SU-DHL-6 (cell line): ENCODE measurements at regions not wholly inside any gene's neighbourhood (a gene's known extent, or its start where the extent isn't known, plus 50 kb on each side); places are given as distances from the start of the nearest gene placed in this dataset.

Experiments
- H2AFZ ChIP-seq: fragments of 200-600 bp; sonication (generic); 2 replicates; pipeline ENCODE4 v1.6.1; 2014; ENCODE audit warnings: low read depth, mild to moderate bottlenecking, moderate library complexity, mixed read lengths, antibody characterized with exemption, low read length; ENCODE audit not compliant: severe bottlenecking
- H3F3A ChIP-seq: fragments of 200-600 bp; shearing (Covaris generic); 2 replicates; pipeline ENCODE4 v1.6.0; 2016; ENCODE audit warnings: antibody characterized with exemption, mild to moderate bottlenecking; ENCODE audit not compliant: insufficient read depth
- H3K27ac ChIP-seq: fragments of 200-600 bp; sonication (generic); 2 replicates; pipeline ENCODE4 v1.5.1; 2016; ENCODE audit warnings: low read depth, mild to moderate bottlenecking, low read length, moderate library complexity, mixed read lengths
- H3K27me3 ChIP-seq: fragments of 200-600 bp; sonication (generic), shearing (Covaris generic); 2 replicates; pipeline ENCODE4 v1.6.0; 2014; ENCODE audit warnings: mild to moderate bottlenecking, low read length
- H3K36me3 ChIP-seq: fragments of 200-600 bp; sonication (generic); 2 replicates; pipeline ENCODE4 v1.6.1; 2014; ENCODE audit warnings: mild to moderate bottlenecking, low read length, mixed read lengths
- H3K4me2 ChIP-seq: fragments of 300-600, 200-600 bp; shearing (Covaris generic), sonication (generic); 2 replicates; pipeline ENCODE4 v1.6.0; 2014; ENCODE audit warnings: low read length, low read depth, mild to moderate bottlenecking; ENCODE audit not compliant: poor library complexity, severe bottlenecking
- H3K4me3 ChIP-seq: fragments of 200-600 bp; sonication (generic); 2 replicates; pipeline ENCODE4 v1.5.1; 2014; ENCODE audit warnings: antibody characterized with exemption, low read length, mild to moderate bottlenecking, mixed read lengths; ENCODE audit not compliant: insufficient read depth, poor library complexity, severe bottlenecking
- H3K79me2 ChIP-seq: fragments of 200-600 bp; sonication (generic); 2 replicates; pipeline ENCODE4 v1.6.1; 2014; ENCODE audit warnings: mild to moderate bottlenecking, low read length, moderate library complexity; ENCODE audit not compliant: insufficient read depth
- H3K9ac ChIP-seq: fragments of 200-600 bp; sonication (generic); 2 replicates; pipeline ENCODE4 v1.7.0; 2014; ENCODE audit warnings: mild to moderate bottlenecking, low read length
- H3K9me2 ChIP-seq: fragments of 200-600 bp; sonication (generic); replicated peaks from 2 replicates; pipeline ENCODE4 v1.6.1; 2014; ENCODE audit warnings: low read length; ENCODE audit not compliant: insufficient read depth
- H3K9me3 ChIP-seq: fragments of 200-600 bp; sonication (generic); 2 replicates; pipeline ENCODE4 v1.6.1; 2014; ENCODE audit warnings: low read length, mixed read lengths; ENCODE audit not compliant: insufficient read depth
- H4K20me1 ChIP-seq: fragments of 200-600 bp; sonication (generic); 2 replicates; pipeline ENCODE4 v1.6.1; 2014; ENCODE audit warnings: low read depth, mild to moderate bottlenecking, antibody characterized with exemption, low read length, moderate library complexity, mixed read lengths
- CTCF ChIP-seq: fragments of 200-600 bp; sonication (generic); IDR thresholded peaks from one replicate; pipeline ENCODE4 v1.5.1; 2017; ENCODE audit warnings: antibody characterized with exemption, mild to moderate bottlenecking, low read length, moderate library complexity; ENCODE audit not compliant: insufficient read depth, poor library complexity, severe bottlenecking
- EZH2phosphoT487 ChIP-seq: fragments of 200-600 bp; sonication (generic), shearing (Covaris generic); conservative IDR thresholded peaks from 2 replicates; pipeline ENCODE4 v1.6.1; 2018; ENCODE audit warnings: mild to moderate bottlenecking, antibody characterized with exemption, low read length, moderate library complexity, mixed read lengths

GRCh38 chr13:99834246-99834645 is 137.3 kb downstream of the ZIC5 start:
- Histone ChIP-seq H3K9me3 (no peaks in the 10 kb centered on the region), H3K9ac (no peak overlapping the region), H3K36me3 (no peaks in the 10 kb centered on the region), H3K27me3 (no peaks in the 10 kb centered on the region; the same call in 1 of the 2 replicates), H4K20me1 (no peaks in the 10 kb centered on the region), H3K79me2 (no peaks in the 10 kb centered on the region), H3K27ac (no peak overlapping the region), H3K4me2 (no peak overlapping the region), H3K9me2 (no peaks in the 10 kb centered on the region), H3K4me3 (no peak overlapping the region), H3F3A (no peaks in the 10 kb centered on the region), H2AFZ (no peak overlapping the region)
- TF ChIP-seq EZH2phosphoT487, result no peak
- TF ChIP-seq CTCF, result no peak

- TF ChIP-seq EZH2phosphoT487 (no peak), CTCF (no peak)
- H3K4me2 ChIP-seq, result no peak overlapping the region
- no peaks in the 10 kb centered on the region for H3F3A ChIP-seq
These were observed 139.2 kb downstream of the ZIC5 start for GRCh38 chr13:99832347-99832746.

GRCh38 chr13:99830931-99831330 is 140.6 kb downstream of the ZIC5 start:
- H3K4me3 ChIP-seq, result no peak overlapping the region
- no peak overlapping the region for H3K9ac ChIP-seq
- TF ChIP-seq EZH2phosphoT487 (no peak), CTCF (no peak)
- no peaks in the 10 kb centered on the region for H3K9me2 ChIP-seq
- H3K36me3 ChIP-seq, result no peaks in the 10 kb centered on the region
- no peaks in the 10 kb centered on the region for H4K20me1 ChIP-seq
- no peaks in the 10 kb centered on the region for H3K79me2 ChIP-seq
- no peaks in the 10 kb centered on the region for H3F3A ChIP-seq
- no peaks in the 10 kb centered on the region for H3K9me3 ChIP-seq
- no peak overlapping the region for H3K27ac ChIP-seq
- no peak overlapping the region for H3K4me2 ChIP-seq
- H2AFZ ChIP-seq, result no peak overlapping the region
- H3K27me3 ChIP-seq, result no peaks in the 10 kb centered on the region; the same call in 1 of the 2 replicates

More at GRCh38 chr13:99832347-99832746, 139.2 kb downstream of the ZIC5 start:
- no peaks in the 10 kb centered on the region for H3K36me3 ChIP-seq
- H4K20me1 ChIP-seq, result no peaks in the 10 kb centered on the region
- no peak overlapping the region for H2AFZ ChIP-seq
- H3K9me2 ChIP-seq, result no peaks in the 10 kb centered on the region
- H3K4me3 ChIP-seq, result no peak overlapping the region
- no peak overlapping the region for H3K9ac ChIP-seq
- H3K27me3 ChIP-seq, result no peaks in the 10 kb centered on the region; the same call in 1 of the 2 replicates
- no peaks in the 10 kb centered on the region for H3K9me3 ChIP-seq
- no peak overlapping the region for H3K27ac ChIP-seq
- no peaks in the 10 kb centered on the region for H3K79me2 ChIP-seq
